ENCODE measurements at regions not wholly inside any gene's neighbourhood (a gene's known extent, or its start where the extent isn't known, plus 50 kb on each side); places are given as distances from the start of the nearest gene placed in this dataset.

- no peak overlapping the region for H3K27ac ChIP-seq
- ATAC-seq: no peak
- H3K9me3 ChIP-seq: no peaks in the 10 kb centered on the region
- no peaks in the 10 kb centered on the region for H3K4me1 ChIP-seq
- no peaks in the 10 kb centered on the region for H3K36me3 ChIP-seq
- H3K27me3 ChIP-seq: no peaks in the 10 kb centered on the region
- TF ChIP-seq CTCF (IDR thresholded peaks at IDR 0.05) (no peak), POLR2A (IDR thresholded peaks at IDR 0.05) (no peak), POLR2AphosphoS5 (IDR thresholded peaks at IDR 0.05) (no peak), EP300 (IDR thresholded peaks at IDR 0.05) (no peak)
- 40 to 51% methylated on average over 2 of the region's 2 CpGs for WGBS, 2 donors (ENCODE audit: low coverage in 1 of 2)
- no peak overlapping the region for H3K4me3 ChIP-seq
Measured at GRCh38 chr2:167475791-167476190, 587.5 kb downstream of the XIRP2 start.

GRCh38 chr2:167471734-167472133 is 583.5 kb downstream of the XIRP2 start:
- Histone ChIP-seq H3K9me3 (no peaks in the 10 kb centered on the region), H3K36me3 (no peaks in the 10 kb centered on the region), H3K4me3 (no peak overlapping the region), H3K27me3 (no peaks in the 10 kb centered on the region), H3K4me1 (no peaks in the 10 kb centered on the region), H3K27ac (no peak overlapping the region)
- no peak for TF ChIP-seq POLR2AphosphoS5 (IDR thresholded peaks at IDR 0.05)
- TF ChIP-seq POLR2A (IDR thresholded peaks at IDR 0.05): no peak
- TF ChIP-seq EP300 (IDR thresholded peaks at IDR 0.05): no peak
- no peak for TF ChIP-seq CTCF (IDR thresholded peaks at IDR 0.05)
- ATAC-seq: no peak

GRCh38 chr2:167471332-167471731 is 583.1 kb downstream of the XIRP2 start:
- Histone ChIP-seq H3K4me1 (no peaks in the 10 kb centered on the region), H3K27me3 (no peaks in the 10 kb centered on the region), H3K27ac (no peak overlapping the region), H3K36me3 (no peaks in the 10 kb centered on the region), H3K9me3 (no peaks in the 10 kb centered on the region), H3K4me3 (no peak overlapping the region)
- ATAC-seq: no peak
- no peak for TF ChIP-seq POLR2A (IDR thresholded peaks at IDR 0.05)
- TF ChIP-seq POLR2AphosphoS5 (IDR thresholded peaks at IDR 0.05): no peak

GRCh38 chr2:167462379-167462778 is 574.1 kb downstream of the XIRP2 start:
- Histone ChIP-seq H3K27me3 (no peaks in the 10 kb centered on the region), H3K9me3 (peaks cover 0 to 30% (median 0%) of the 10 kb centered on the region in 3 donors), H3K27ac (no peak overlapping the region), H3K36me3 (no peaks in the 10 kb centered on the region), H3K4me1 (no peaks in the 10 kb centered on the region), H3K4me3 (no peak overlapping the region)
- no peak for ATAC-seq
- TF ChIP-seq CTCF (IDR thresholded peaks at IDR 0.05) (no peak), EP300 (IDR thresholded peaks at IDR 0.05) (no peak), POLR2A (IDR thresholded peaks at IDR 0.05) (no peak), POLR2AphosphoS5 (IDR thresholded peaks at IDR 0.05) (no peak)
- WGBS, 2 donors (ENCODE audit: low coverage in 1 of 2): 77 to 85% methylated on average over 3 of the region's 3 CpGs

GRCh38 chr2:167454036-167454435 is 565.8 kb downstream of the XIRP2 start:
- no peak for TF ChIP-seq EP300 (IDR thresholded peaks at IDR 0.05)
- no peak for TF ChIP-seq CTCF (IDR thresholded peaks at IDR 0.05)
- no peak for TF ChIP-seq POLR2A (IDR thresholded peaks at IDR 0.05)
- no peak for TF ChIP-seq POLR2AphosphoS5 (IDR thresholded peaks at IDR 0.05)
- no peak for ATAC-seq
- Histone ChIP-seq H3K36me3 (no peaks in the 10 kb centered on the region), H3K27ac (no peak overlapping the region), H3K4me1 (no peaks in the 10 kb centered on the region), H3K9me3 (peaks cover 0 to 26% (median 0%) of the 10 kb centered on the region in 3 donors), H3K4me3 (no peak overlapping the region), H3K27me3 (no peaks in the 10 kb centered on the region)
- WGBS, 2 donors (ENCODE audit: low coverage in 1 of 2): 86 to 88% methylated on average over 13 of the region's 13 CpGs
